HFFc6 (cell line): ENCODE measurements at regions not wholly inside any gene's neighbourhood (a gene's known extent, or its start where the extent isn't known, plus 50 kb on each side); places are given as distances from the start of the nearest gene placed in this dataset.

Source experiments
- DNase-seq: peaks from one replicate; pipeline ENCODE4 v3.0.0-alpha.2; 2018
- H3K27ac Mint-ChIP-seq: 2 replicates; pipeline ENCODE4 v1.8.0; 2020; ENCODE audit warnings: mild to moderate bottlenecking, mixed read lengths
- H3K27me3 Mint-ChIP-seq: 2 replicates; pipeline ENCODE4 v1.8.0; 2021; ENCODE audit warnings: mild to moderate bottlenecking, moderate library complexity, mixed read lengths; ENCODE audit not compliant: insufficient read depth
- H3K36me3 Mint-ChIP-seq: 2 replicates; pipeline ENCODE4 v1.8.0; 2021; ENCODE audit warnings: low read depth, mixed read lengths
- H3K4me1 Mint-ChIP-seq: 2 replicates; pipeline ENCODE4 v1.8.0; 2020; ENCODE audit warnings: low read depth, mixed read lengths
- H3K4me3 Mint-ChIP-seq: 2 replicates; pipeline ENCODE4 v1.8.0; 2020; ENCODE audit warnings: mild to moderate bottlenecking, moderate library complexity, mixed read lengths
- H3K9me3 Mint-ChIP-seq: 2 replicates; pipeline ENCODE4 v1.8.0; 2020; ENCODE audit warnings: mild to moderate bottlenecking, mixed read lengths
- TF ChIP-seq, protein P1 (sequence below): fragments of 200-600 bp; sonication (generic); IDR thresholded peaks from 2 replicates; pipeline ENCODE4 v1.5.0; 2021; ENCODE audit warnings: antibody characterized with exemption, mild to moderate bottlenecking

DNA sequence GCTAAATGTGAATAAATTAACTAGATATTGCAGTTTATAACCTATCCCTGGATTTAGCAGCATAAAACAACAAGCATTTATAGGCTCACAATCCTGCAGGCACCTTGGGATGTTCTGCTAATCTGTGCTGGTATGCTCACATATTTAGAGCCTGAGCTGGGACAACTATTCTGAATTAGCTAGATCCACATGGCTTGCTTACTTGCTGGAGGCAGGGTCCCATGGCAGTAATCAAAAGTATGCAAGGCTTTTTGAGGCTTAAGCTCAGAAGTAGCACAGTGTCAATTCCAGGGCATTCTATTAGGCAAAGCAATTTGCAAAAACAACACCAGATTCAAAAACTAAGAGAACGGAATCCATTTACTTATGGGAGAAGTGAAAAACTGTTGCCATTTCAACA, 745.0 kb upstream of the ACO1 start:
- H3K36me3 Mint-ChIP-seq = no peaks in the 10 kb centered on the region
- no peak overlapping the region for H3K27ac Mint-ChIP-seq

DNA sequence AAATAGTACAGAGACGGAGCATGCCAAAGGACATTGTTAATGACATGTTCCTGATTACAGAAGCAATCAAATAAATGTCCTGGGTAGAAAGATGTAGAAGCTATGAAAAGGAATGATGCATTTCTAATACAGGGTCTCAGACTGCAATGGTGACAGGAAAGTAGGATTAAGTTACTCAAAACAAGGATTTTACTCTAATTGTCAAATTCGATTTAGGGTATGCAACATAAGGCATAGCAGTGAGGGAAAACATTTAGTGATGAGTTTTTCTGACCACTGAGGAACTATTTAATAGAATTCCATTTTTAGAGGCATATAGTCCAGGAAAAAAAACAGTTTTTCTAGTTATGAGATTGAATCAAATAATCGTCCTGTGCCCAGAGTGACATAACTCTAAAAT, 715.1 kb upstream of the ACO1 start:
- no peak for DNase-seq
- H3K27me3 Mint-ChIP-seq = peaks cover 2% of the 10 kb centered on the region
- no peaks in the 10 kb centered on the region for H3K4me1 Mint-ChIP-seq
- no peaks in the 10 kb centered on the region for H3K36me3 Mint-ChIP-seq
- TF ChIP-seq, protein P1, sequence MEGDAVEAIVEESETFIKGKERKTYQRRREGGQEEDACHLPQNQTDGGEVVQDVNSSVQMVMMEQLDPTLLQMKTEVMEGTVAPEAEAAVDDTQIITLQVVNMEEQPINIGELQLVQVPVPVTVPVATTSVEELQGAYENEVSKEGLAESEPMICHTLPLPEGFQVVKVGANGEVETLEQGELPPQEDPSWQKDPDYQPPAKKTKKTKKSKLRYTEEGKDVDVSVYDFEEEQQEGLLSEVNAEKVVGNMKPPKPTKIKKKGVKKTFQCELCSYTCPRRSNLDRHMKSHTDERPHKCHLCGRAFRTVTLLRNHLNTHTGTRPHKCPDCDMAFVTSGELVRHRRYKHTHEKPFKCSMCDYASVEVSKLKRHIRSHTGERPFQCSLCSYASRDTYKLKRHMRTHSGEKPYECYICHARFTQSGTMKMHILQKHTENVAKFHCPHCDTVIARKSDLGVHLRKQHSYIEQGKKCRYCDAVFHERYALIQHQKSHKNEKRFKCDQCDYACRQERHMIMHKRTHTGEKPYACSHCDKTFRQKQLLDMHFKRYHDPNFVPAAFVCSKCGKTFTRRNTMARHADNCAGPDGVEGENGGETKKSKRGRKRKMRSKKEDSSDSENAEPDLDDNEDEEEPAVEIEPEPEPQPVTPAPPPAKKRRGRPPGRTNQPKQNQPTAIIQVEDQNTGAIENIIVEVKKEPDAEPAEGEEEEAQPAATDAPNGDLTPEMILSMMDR = no peak
- no peak overlapping the region for H3K4me3 Mint-ChIP-seq
- peaks cover 32% of the 10 kb centered on the region for H3K9me3 Mint-ChIP-seq
- H3K27ac Mint-ChIP-seq = no peak overlapping the region

More for the DNA sequence above, 745.0 kb upstream of the ACO1 start:
- Mint-ChIP-seq H3K9me3 (peaks cover 27% of the 10 kb centered on the region), H3K4me1 (no peaks in the 10 kb centered on the region), H3K27me3 (no peaks in the 10 kb centered on the region), H3K4me3 (no peak overlapping the region)
- no peak for DNase-seq
- TF ChIP-seq, protein P1 = no peak

DNA sequence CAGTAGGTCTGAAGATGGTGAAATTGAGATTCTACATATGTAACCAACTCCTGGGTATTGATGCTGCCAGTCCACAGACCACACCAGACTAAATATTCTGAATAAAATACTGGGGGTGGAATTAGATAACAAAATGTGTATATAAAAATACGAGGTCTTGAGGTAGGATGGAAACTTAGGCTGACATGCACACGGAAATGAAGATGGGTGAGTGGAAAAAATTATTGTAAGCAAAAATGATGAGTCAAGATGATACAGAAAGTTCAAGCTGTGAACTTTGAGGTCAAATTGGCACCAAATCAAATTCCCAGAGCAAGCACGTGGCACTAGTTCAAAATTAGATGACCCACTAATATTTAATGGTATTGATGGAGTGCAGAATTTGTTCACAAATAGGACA, 713.4 kb upstream of the ACO1 start:
- Mint-ChIP-seq H3K4me1 (no peaks in the 10 kb centered on the region), H3K4me3 (no peak overlapping the region), H3K27ac (no peak overlapping the region), H3K27me3 (peaks cover 2% of the 10 kb centered on the region), H3K36me3 (no peaks in the 10 kb centered on the region), H3K9me3 (peaks cover 32% of the 10 kb centered on the region)
- DNase-seq = no peak
- TF ChIP-seq, protein P1 = no peak

DNA sequence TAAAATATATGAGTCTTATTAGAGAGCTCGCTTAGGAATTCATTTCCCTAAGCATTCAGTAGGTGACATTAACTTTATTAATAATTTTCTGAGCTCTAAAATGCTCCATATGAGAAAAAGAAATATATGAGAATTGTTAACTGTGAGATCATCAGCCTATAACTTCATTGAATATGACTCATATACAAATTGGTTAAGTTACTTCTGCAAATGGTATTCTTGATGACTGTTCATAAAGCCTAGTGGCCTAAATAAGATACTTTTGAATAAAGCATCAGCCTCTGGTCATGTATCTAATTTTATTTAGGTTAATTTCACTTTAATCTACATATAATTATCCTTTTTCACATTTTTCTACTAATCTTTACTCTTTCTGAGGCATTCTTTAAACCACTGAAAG, 710.2 kb upstream of the ACO1 start:
- no peaks in the 10 kb centered on the region for H3K36me3 Mint-ChIP-seq
- no peaks in the 10 kb centered on the region for H3K4me1 Mint-ChIP-seq
- no peak for DNase-seq
- TF ChIP-seq, protein P1 = no peak
- H3K27me3 Mint-ChIP-seq = no peaks in the 10 kb centered on the region
- H3K4me3 Mint-ChIP-seq = no peak overlapping the region
- no peak overlapping the region for H3K27ac Mint-ChIP-seq
- H3K9me3 Mint-ChIP-seq = peaks cover 28% of the 10 kb centered on the region

DNA sequence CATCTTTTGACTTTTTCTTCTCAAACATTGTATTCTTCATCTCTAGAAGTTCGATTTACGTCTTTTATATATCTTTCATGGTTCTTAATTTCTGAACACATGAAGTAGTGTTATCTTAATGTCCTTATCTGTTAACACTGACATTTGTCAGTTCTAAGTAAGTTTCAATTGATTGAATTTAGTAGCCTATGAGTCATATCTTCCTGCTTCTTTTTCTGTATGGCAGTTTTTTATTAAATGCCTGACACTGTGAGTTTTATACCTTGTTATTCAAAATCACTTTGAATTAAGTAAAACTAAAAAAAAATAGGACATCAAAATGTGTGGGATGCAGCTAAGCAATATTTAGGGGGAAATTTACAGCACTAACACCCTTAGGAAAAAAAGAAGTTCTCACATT, 707.0 kb upstream of the ACO1 start:
- H3K4me3 Mint-ChIP-seq = no peak overlapping the region
- H3K36me3 Mint-ChIP-seq = no peaks in the 10 kb centered on the region
- H3K4me1 Mint-ChIP-seq = no peaks in the 10 kb centered on the region
- TF ChIP-seq, protein P1 = no peak
- no peak for DNase-seq
- H3K27me3 Mint-ChIP-seq = no peaks in the 10 kb centered on the region
- H3K27ac Mint-ChIP-seq = no peak overlapping the region
- peaks cover 18% of the 10 kb centered on the region for H3K9me3 Mint-ChIP-seq

DNA sequence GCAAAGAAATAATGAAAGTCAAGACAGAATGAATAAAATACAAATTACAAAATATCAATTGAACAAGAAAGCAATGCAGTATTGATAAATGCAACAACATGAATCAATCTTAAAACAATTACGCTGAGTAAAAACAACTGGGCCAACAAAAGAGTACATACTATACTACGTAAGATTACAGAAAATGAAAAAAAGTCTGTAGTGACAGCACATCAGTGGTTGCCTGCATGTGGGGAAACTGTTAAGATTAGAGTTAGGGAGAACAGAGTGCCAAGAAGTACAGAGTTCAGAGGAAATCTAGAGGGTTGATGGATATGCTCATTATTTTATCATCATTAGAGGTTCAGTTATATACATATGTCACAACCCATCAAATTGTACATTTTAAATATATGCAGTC, 706.6 kb upstream of the ACO1 start:
- Mint-ChIP-seq H3K9me3 (peaks cover 18% of the 10 kb centered on the region), H3K27ac (no peak overlapping the region), H3K4me3 (no peak overlapping the region), H3K4me1 (no peaks in the 10 kb centered on the region), H3K36me3 (no peaks in the 10 kb centered on the region), H3K27me3 (no peaks in the 10 kb centered on the region)
- no peak for DNase-seq
- TF ChIP-seq, protein P1 = no peak
